Ovary (tissue), 7 donors: ENCODE measurements at regions not wholly inside any gene's neighbourhood (a gene's known extent, or its start where the extent isn't known, plus 50 kb on each side); places are given as distances from the start of the nearest gene placed in this dataset.

Experiments
- DNase-seq, 5 donors: peaks; one replicate each; pipeline ENCODE4 v3.0.0-alpha.2; 2019 to 2020
- H3K27ac ChIP-seq, 2 donors: fragments of 200-600 bp; one replicate each; pipeline versions ENCODE4 v1.5.1 to v1.8.0; 2019 to 2022
- H3K27me3 ChIP-seq: fragments of 200-600 bp; one replicate; pipeline ENCODE4 v1.8.0; 2022
- H3K36me3 ChIP-seq: fragments of 200-600 bp; sonication (generic); one replicate; pipeline ENCODE4 v1.5.1; 2019
- H3K4me1 ChIP-seq: one replicate; pipeline ENCODE4 v1.8.1; 2013; ENCODE audit warnings: mild to moderate bottlenecking, moderate library complexity; ENCODE audit not compliant: insufficient read depth
- H3K4me3 ChIP-seq: fragments of 200-600 bp; sonication (generic); one replicate; pipeline ENCODE4 v1.5.1; 2017
- H3K9me3 ChIP-seq, 2 donors: fragments of 200-600 bp in 1 of 2; sonication (generic) in 1 of 2; one replicate each; pipeline versions ENCODE4 v1.5.1 to v1.8.1; 2013 to 2019; ENCODE audit warnings: mild to moderate bottlenecking in 1 of 2, moderate library complexity in 1 of 2
- CTCF ChIP-seq, 3 donors: fragments of 450-650 bp in 2 of 3; fragments of 200-600 bp in 1 of 3; IDR thresholded peaks; one replicate each; pipeline versions ENCODE4 v1.5.1 to v1.8.0; 2016 to 2022; ENCODE audit warnings: antibody characterized with exemption in 3 of 3, mild to moderate bottlenecking in 1 of 3
- EP300 ChIP-seq: sonication (generic); formaldehyde crosslinking; IDR thresholded peaks from one replicate; pipeline ENCODE4 v1.6.1; 2017; ENCODE audit warnings: antibody characterized with exemption
- POLR2A ChIP-seq: fragments of 450-650 bp; IDR thresholded peaks from one replicate; pipeline ENCODE4 v1.6.1; 2017; ENCODE audit warnings: antibody characterized with exemption, mild to moderate bottlenecking, moderate library complexity
- WGBS, 3 donors: extraction: QIAGEN DNeasy Blood & Tissue Kit in 1 of 3; methylation state at CpG; one replicate each; pipeline versions ENCODE4 v1.1.5 to v1.1.7; 2013 to 2017; 5-methylcytosine and 5-hydroxymethylcytosine counted together
- intact Hi-C, 4 donors: fragments of 100-400 bp; cut with DNase I; formaldehyde crosslinking; loops; one replicate each; pipeline versions ENCODE4 v1.11.0 to v1.15.1; 2022 to 2023
- donor health status: DM: no; HTN: no; CAD: no; lungs with moderate emphysema.
- donor health status: DM: no; HTN: no; CAD: no.
- donor health status: Bipolar disorder and iron deficiency.
- donor health status: DM: no; HTN: no; CAD: no.
- donor health status: DM: yes; HTN: yes; CAD: no.

DNA sequence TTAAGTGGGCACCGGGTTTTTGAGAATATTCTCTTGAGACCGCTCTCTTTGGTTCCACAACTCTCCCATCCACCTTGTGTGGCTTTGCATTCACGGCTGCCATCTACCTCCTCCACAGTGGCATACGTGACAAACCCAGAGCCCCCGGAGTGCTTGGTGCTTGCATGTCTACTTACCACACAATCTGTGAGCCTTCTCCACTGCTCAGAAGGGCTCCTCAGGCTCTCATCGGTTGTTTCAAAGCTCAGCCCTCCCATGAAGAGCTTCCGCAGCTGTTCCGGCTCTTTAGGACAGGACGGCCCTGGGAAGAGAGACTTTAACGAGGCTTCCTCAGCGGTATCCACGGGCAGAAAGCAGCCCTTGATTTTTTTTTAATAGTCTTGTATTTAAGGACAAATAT lies 167.6 kb upstream of the ANK2 start:
- Histone ChIP-seq H3K4me1 (no peaks in the 10 kb centered on the region), H3K27ac (no peak overlapping the region), H3K4me3 (peak overlapping the region; percentile 29), H3K27me3 (no peaks in the 10 kb centered on the region), H3K36me3 (no peaks in the 10 kb centered on the region), H3K9me3 (no peaks in the 10 kb centered on the region)
- no peak for TF ChIP-seq EP300
- WGBS, 3 donors: 20 to 33% (median 29%) methylated on average over 12 of the region's 12 CpGs
- intact Hi-C loops: no loop called here
- DNase-seq: peak; percentile 16 to 46 (median 30)

- DNase-seq: no peak
- H3K4me3 ChIP-seq: peak overlapping the region; percentile 29
- WGBS, 3 donors: 17 to 21% (median 19%) methylated on average over 4 of the region's 4 CpGs
- H3K36me3 ChIP-seq: no peaks in the 10 kb centered on the region
- no peak for TF ChIP-seq EP300
- no peak for TF ChIP-seq CTCF (IDR thresholded peaks at IDR 0.05)
- no peak for TF ChIP-seq POLR2A
- intact Hi-C loops: no loop called here
- H3K27me3 ChIP-seq: no peaks in the 10 kb centered on the region
- no peaks in the 10 kb centered on the region for H3K9me3 ChIP-seq
- H3K4me1 ChIP-seq: no peaks in the 10 kb centered on the region
- H3K27ac ChIP-seq: no peak overlapping the region
Measured at GRCh38 chr4:112882286-112882685, 167.2 kb upstream of the ANK2 start.

- Histone ChIP-seq H3K27ac (no peak overlapping the region), H3K9me3 (no peaks in the 10 kb centered on the region), H3K36me3 (no peaks in the 10 kb centered on the region), H3K4me3 (no peak overlapping the region), H3K4me1 (peaks cover 2% of the 10 kb centered on the region), H3K27me3 (no peaks in the 10 kb centered on the region)
- DNase-seq: no peak
- WGBS, 3 donors: 15 to 19% (median 17%) methylated on average over 1 of the region's 1 CpG
- TF ChIP-seq EP300: no peak
- TF ChIP-seq CTCF (IDR thresholded peaks at IDR 0.05): no peak
- TF ChIP-seq POLR2A: no peak
- intact Hi-C loops: no loop called here
Measured at GRCh38 chr4:112884406-112884805, 165.0 kb upstream of the ANK2 start.

DNA sequence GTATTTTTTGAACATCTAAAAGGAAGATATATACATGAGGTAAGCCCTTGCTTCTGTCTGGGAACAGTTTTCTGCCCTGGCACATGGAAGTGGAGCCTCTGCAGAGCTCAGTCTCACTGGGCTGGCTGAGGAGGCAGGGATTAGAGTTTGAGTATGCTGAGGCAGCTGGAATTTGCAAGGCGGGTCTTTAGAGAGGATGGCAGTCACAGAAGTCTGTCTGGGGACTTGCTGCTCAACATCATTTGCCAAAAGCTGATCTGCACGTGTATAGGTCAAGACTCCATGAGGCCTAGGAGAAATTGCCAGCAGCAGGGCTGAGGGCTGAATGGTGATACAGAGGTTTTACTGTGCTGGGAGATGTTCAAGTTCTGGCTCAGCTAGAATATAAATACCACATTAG lies 163.6 kb upstream of the ANK2 start:
- no peaks in the 10 kb centered on the region for H3K9me3 ChIP-seq
- H3K4me1 ChIP-seq: peaks cover 2% of the 10 kb centered on the region
- 79 to 86% (median 79%) methylated on average over 2 of the region's 2 CpGs for WGBS, 3 donors
- intact Hi-C loops: no loop called here
- TF ChIP-seq CTCF (IDR thresholded peaks at IDR 0.05) (no peak), EP300 (no peak), POLR2A (no peak)
- no peak overlapping the region for H3K27ac ChIP-seq
- no peak for DNase-seq
- no peaks in the 10 kb centered on the region for H3K27me3 ChIP-seq
- no peak overlapping the region for H3K4me3 ChIP-seq
- no peaks in the 10 kb centered on the region for H3K36me3 ChIP-seq

GRCh38 chr4:112888622-112889021 lies 160.8 kb upstream of the ANK2 start:
- Histone ChIP-seq H3K27me3 (no peaks in the 10 kb centered on the region), H3K9me3 (no peaks in the 10 kb centered on the region), H3K36me3 (no peaks in the 10 kb centered on the region), H3K4me1 (peaks cover 2% of the 10 kb centered on the region), H3K27ac (no peak overlapping the region), H3K4me3 (no peak overlapping the region)
- intact Hi-C loops: no loop called here
- no peak for TF ChIP-seq POLR2A
- DNase-seq: no peak
- 62 to 72% (median 71%) methylated on average over 2 of the region's 2 CpGs for WGBS, 3 donors

DNA sequence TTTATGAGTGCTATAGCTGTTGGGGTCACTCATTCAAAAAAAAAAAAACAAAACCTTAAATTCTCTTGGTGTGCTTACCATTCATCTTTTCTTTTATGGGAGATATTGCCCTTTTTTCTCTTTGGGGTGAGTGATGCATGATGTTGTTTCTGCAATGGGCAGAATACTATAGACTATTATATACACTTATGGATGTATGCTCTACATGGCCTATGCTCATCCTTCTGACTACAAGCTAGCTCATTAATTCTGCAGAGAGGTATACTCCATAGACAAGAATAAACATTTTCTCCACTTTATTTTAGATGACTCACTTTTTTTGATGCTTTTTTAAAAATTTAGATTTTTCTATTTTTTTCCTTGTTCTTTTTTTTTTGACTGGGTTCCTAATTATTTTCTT lies 160.3 kb upstream of the ANK2 start:
- Histone ChIP-seq H3K27ac (peak overlapping the region in 1 of 2 donors; percentile 83), H3K27me3 (no peaks in the 10 kb centered on the region), H3K36me3 (no peaks in the 10 kb centered on the region), H3K9me3 (no peaks in the 10 kb centered on the region), H3K4me1 (peaks cover 2% of the 10 kb centered on the region), H3K4me3 (peak overlapping the region; percentile 15)
- intact Hi-C loops: no loop called here
- no peak for DNase-seq
- no peak for TF ChIP-seq EP300
- no peak for TF ChIP-seq POLR2A
- no peak for TF ChIP-seq CTCF (IDR thresholded peaks at IDR 0.05)
